Stomach (tissue), 4 donors: ENCODE measurements at regions not wholly inside any gene's neighbourhood (a gene's known extent, or its start where the extent isn't known, plus 50 kb on each side); places are given as distances from the start of the nearest gene placed in this dataset.

Experiments
- EP300 ChIP-seq: sonication (generic); formaldehyde crosslinking; IDR thresholded peaks from one replicate; pipeline ENCODE4 v1.6.1; 2017; ENCODE audit warnings: antibody characterized with exemption
- POLR2A ChIP-seq, 4 donors: fragments of 450-650 bp; IDR thresholded peaks; one replicate each; pipeline ENCODE4 v1.6.1; 2016; ENCODE audit warnings: antibody characterized with exemption in 4 of 4, control low read depth in 2 of 4, mild to moderate bottlenecking in 1 of 4, moderate library complexity in 1 of 4
- POLR2AphosphoS5 ChIP-seq, 3 donors: sonication (generic); formaldehyde crosslinking; IDR thresholded peaks; one replicate each; pipeline ENCODE4 v1.6.1; 2016; ENCODE audit warnings: antibody characterized with exemption in 3 of 3
- TF ChIP-seq, protein P1 (sequence below), 7 experiments: fragments of 450-650 bp in 4 of 7; fragments of 200-600 bp in 3 of 7; sonication (generic) in 3 of 7; IDR thresholded peaks; one replicate each; pipeline ENCODE4 v1.5.1; 2016 to 2019; ENCODE audit warnings: antibody characterized with exemption in 7 of 7, control low read depth in 2 of 7, mild to moderate bottlenecking in 1 of 7

DNA sequence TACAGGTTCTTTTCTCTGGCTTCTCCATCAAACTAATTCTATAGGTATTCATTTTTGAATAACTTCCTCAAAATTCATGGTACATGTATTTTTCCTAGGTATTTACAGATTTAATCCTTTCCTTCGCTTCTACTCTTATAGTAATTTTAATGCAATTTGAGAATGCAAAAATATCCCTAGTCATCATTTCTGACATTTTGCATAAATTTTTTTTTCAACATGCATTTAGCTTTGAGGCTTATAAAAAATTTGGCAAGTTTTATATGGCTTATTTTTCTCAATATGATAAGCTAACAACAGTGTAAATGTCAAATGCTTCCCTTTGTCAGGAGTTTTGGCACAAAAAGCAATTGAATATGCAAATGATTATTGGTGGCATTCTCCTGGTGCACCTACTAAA lies 872.6 kb downstream of the FLRT2 start:
- TF ChIP-seq, protein P1, sequence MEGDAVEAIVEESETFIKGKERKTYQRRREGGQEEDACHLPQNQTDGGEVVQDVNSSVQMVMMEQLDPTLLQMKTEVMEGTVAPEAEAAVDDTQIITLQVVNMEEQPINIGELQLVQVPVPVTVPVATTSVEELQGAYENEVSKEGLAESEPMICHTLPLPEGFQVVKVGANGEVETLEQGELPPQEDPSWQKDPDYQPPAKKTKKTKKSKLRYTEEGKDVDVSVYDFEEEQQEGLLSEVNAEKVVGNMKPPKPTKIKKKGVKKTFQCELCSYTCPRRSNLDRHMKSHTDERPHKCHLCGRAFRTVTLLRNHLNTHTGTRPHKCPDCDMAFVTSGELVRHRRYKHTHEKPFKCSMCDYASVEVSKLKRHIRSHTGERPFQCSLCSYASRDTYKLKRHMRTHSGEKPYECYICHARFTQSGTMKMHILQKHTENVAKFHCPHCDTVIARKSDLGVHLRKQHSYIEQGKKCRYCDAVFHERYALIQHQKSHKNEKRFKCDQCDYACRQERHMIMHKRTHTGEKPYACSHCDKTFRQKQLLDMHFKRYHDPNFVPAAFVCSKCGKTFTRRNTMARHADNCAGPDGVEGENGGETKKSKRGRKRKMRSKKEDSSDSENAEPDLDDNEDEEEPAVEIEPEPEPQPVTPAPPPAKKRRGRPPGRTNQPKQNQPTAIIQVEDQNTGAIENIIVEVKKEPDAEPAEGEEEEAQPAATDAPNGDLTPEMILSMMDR (IDR thresholded peaks at IDR 0.05) = no peak
- TF ChIP-seq POLR2AphosphoS5 (IDR thresholded peaks at IDR 0.05) (no peak), EP300 (no peak), POLR2A (IDR thresholded peaks at IDR 0.05) (no peak)
